ENCODE measurements at regions not wholly inside any gene's neighbourhood (a gene's known extent, or its start where the extent isn't known, plus 50 kb on each side); places are given as distances from the start of the nearest gene placed in this dataset.

GRCh38 chr14:104475802-104476201, 103.8 kb upstream of the C14orf180 start:
- ATAC-seq = no peak
- DNase-seq (ENCODE audit: low read depth, low spot score) = no peak
- H2AFZ ChIP-seq (ENCODE audit: low read depth, low read length, poor library complexity, severe bottlenecking) = no peak overlapping the region
- ChIA-PET CTCF (no interaction called here), RAD21 (ENCODE audit: low non-redundant PET in 1 of 2, low total read pairs in 2 of 2, uncharacterized antibody in 2 of 2, unreplicated experiment in 2 of 2) (no interaction called here), POLR2A (no interaction called here)
- H3K36me3 ChIP-seq (ENCODE audit: control insufficient read depth in 1 of 2, insufficient read depth in 2 of 2, low read length in 2 of 2) = no peaks in the 10 kb centered on the region
- no peaks in the 10 kb centered on the region for H3K9me3 ChIP-seq (ENCODE audit: control insufficient read depth in 1 of 2, insufficient read depth in 1 of 2, low read depth in 1 of 2, low read length in 2 of 2)
- H3K4me1 ChIP-seq (ENCODE audit: control insufficient read depth in 1 of 2, insufficient read depth in 2 of 2, low read length in 2 of 2) = no peaks in the 10 kb centered on the region
- intact Hi-C loops (cut with micrococcal nuclease) = no loop called here
- H3K9ac ChIP-seq (ENCODE audit: low read length) = no peak overlapping the region
- no peaks in the 10 kb centered on the region for H3K79me2 ChIP-seq (ENCODE audit: insufficient read depth, low read length)
- no peak overlapping the region for H3K27ac ChIP-seq (ENCODE audit: low read depth, low read length)
- H3K4me2 ChIP-seq (ENCODE audit: low read length) = no peak overlapping the region
- no peaks in the 10 kb centered on the region for H3K9me2 ChIP-seq (ENCODE audit: insufficient read depth)
- no TSS peak for BruUV-seq (replicated peaks)
- no peaks in the 10 kb centered on the region for H4K20me1 ChIP-seq (ENCODE audit: insufficient read depth)
- TF ChIP-seq SRF (IDR thresholded peaks at IDR 0.05; ENCODE audit: low read depth) (no peak), CTCF (IDR thresholded peaks at IDR 0.05 in 2 of 3, conservative IDR thresholded peaks at IDR 0.05 in 1 of 3; ENCODE audit: borderline replicate concordance in 1 of 3, insufficient read depth in 1 of 3, low read depth in 2 of 3, low read length in 2 of 3) (no peak), RAD21 (IDR thresholded peaks at IDR 0.05; ENCODE audit: low read depth) (no peak), ELF1 (IDR thresholded peaks at IDR 0.05; ENCODE audit: borderline replicate concordance, low read depth) (no peak), JUND (IDR thresholded peaks at IDR 0.05) (no peak), SIN3A (IDR thresholded peaks at IDR 0.05; ENCODE audit: low read depth) (no peak), MAX (IDR thresholded peaks at IDR 0.05) (no peak), ZFX (IDR thresholded peaks at IDR 0.05) (no peak), ATF3 (IDR thresholded peaks at IDR 0.05) (no peak), TCF7L2 (IDR thresholded peaks at IDR 0.05; ENCODE audit: borderline replicate concordance, extremely low read depth, insufficient read depth, insufficient read length) (no peak), REST (IDR thresholded peaks at IDR 0.05; ENCODE audit: low read depth) (no peak), ZNF274 (IDR thresholded peaks at IDR 0.05; ENCODE audit: low read depth, low read length) (no peak), YY1 (IDR thresholded peaks at IDR 0.05; ENCODE audit: extremely low read depth, insufficient replicate concordance, low read depth, low read length) (no peak), EZH2phosphoT487 (IDR thresholded peaks at IDR 0.05; ENCODE audit: borderline replicate concordance) (no peak), POLR2AphosphoS5 (IDR thresholded peaks at IDR 0.05; ENCODE audit: low read depth, low read length) (no peak), EZH2 (IDR thresholded peaks at IDR 0.05) (no peak), EGR1 (IDR thresholded peaks at IDR 0.05; ENCODE audit: low read depth) (no peak), POLR2A (IDR thresholded peaks at IDR 0.05; ENCODE audit: borderline replicate concordance, extremely low read depth, insufficient read depth, insufficient read length) (no peak)
- H3K4me3 ChIP-seq (replicated peaks in 1 of 2; ENCODE audit: low read depth in 1 of 2, low read length in 2 of 2) = no peak overlapping the region
- H3K27me3 ChIP-seq (ENCODE audit: insufficient read depth, low read length) = no peaks in the 10 kb centered on the region
